IMR-90 (cell line): ENCODE measurements at regions not wholly inside any gene's neighbourhood (a gene's known extent, or its start where the extent isn't known, plus 50 kb on each side); places are given as distances from the start of the nearest gene placed in this dataset.

Source experiments
- ATAC-seq: fragments of 200-7000 bp; cut with Tn5 transposase; 2 replicates; pipeline ENCODE4 v1.9.1; 2020; ENCODE audit warnings: low read depth, mild to moderate bottlenecking, moderate library complexity
- BruUV-seq: library from RNA; stranded (reverse); fragments of 400-500 nt; replicated peaks from 2 replicates; lab custom pipeline; 2021; lab: Mats Ljungman, UMichigan
- CTCF ChIA-PET: fragments of 300-600 bp; formaldehyde crosslinking; extraction: SDS; loops from one replicate; lab custom pipeline; 2021; ENCODE audit warnings: antibody characterized with exemption; lab: Yijun Ruan, JAX
- POLR2A ChIA-PET: fragments of 300-600 bp; sonication (Branson Sonifier 250); formaldehyde crosslinking; loops from one replicate; lab custom pipeline; 2022; ENCODE audit warnings: antibody characterized with exemption; ENCODE audit not compliant: unreplicated experiment; lab: Charles Lee
- DNase-seq: peaks from one replicate; pipeline ENCODE4 v3.0.0; 2013
- H2AFZ ChIP-seq: replicated peaks from 2 replicates; pipeline ENCODE3; 2013; ENCODE audit warnings: low read length, mild to moderate bottlenecking; ENCODE audit not compliant: poor library complexity
- H2AK5ac ChIP-seq: 2 replicates; pipeline ENCODE4 v1.6.1; 2013; ENCODE audit warnings: low read depth, low read length, inconsistent platforms
- H2AK9ac ChIP-seq: replicated peaks from 2 replicates; pipeline ENCODE3; 2013; ENCODE audit warnings: mild to moderate bottlenecking, low read depth, low read length, moderate library complexity; ENCODE audit not compliant: poor library complexity
- H2BK120ac ChIP-seq: 2 replicates; pipeline ENCODE4 v1.6.1; 2013; ENCODE audit warnings: low read depth, low read length, inconsistent platforms
- H2BK15ac ChIP-seq: 3 replicates; pipeline ENCODE4 v1.6.1; 2013; ENCODE audit warnings: low read depth, low read length, inconsistent platforms
- H2BK20ac ChIP-seq: 2 replicates; pipeline ENCODE4 v1.6.1; 2013; ENCODE audit warnings: low read depth, mild to moderate bottlenecking, inconsistent platforms, low read length, moderate library complexity
- H2BK5ac ChIP-seq: 2 replicates; pipeline ENCODE4 v1.6.1; 2013; ENCODE audit warnings: mild to moderate bottlenecking, low read depth, low read length, inconsistent platforms; ENCODE audit not compliant: poor library complexity, severe bottlenecking
- H3K14ac ChIP-seq: replicated peaks from 2 replicates; pipeline ENCODE4 v1.6.1; 2013; ENCODE audit warnings: low read depth, low read length, inconsistent platforms
- H3K18ac ChIP-seq: 2 replicates; pipeline ENCODE4 v1.6.1; 2013; ENCODE audit warnings: low read depth, low read length, control low read depth
- H3K23ac ChIP-seq: 2 replicates; pipeline ENCODE4 v1.6.1; 2013; ENCODE audit warnings: low read depth, low read length, inconsistent platforms
- H3K27ac ChIP-seq: 2 replicates; pipeline ENCODE4 v1.5.1; 2013; ENCODE audit warnings: mild to moderate bottlenecking, control low read depth, low read length; ENCODE audit not compliant: insufficient read depth
- H3K27me3 ChIP-seq: 2 replicates; pipeline ENCODE4 v1.6.1; 2013; ENCODE audit warnings: low read length; ENCODE audit not compliant: control insufficient read depth, insufficient read depth
- H3K36me3 ChIP-seq: 2 replicates; pipeline ENCODE4 v1.6.1; 2013; ENCODE audit warnings: low read length, mixed read lengths; ENCODE audit not compliant: control insufficient read depth, insufficient read depth
- H3K4ac ChIP-seq: 2 replicates; pipeline ENCODE4 v1.6.1; 2013; ENCODE audit warnings: low read depth, low read length, inconsistent platforms
- H3K4me1 ChIP-seq: 2 replicates; pipeline ENCODE4 v1.6.1; 2013; ENCODE audit warnings: low read length, mixed read lengths; ENCODE audit not compliant: control insufficient read depth, insufficient read depth
- H3K4me2 ChIP-seq: 2 replicates; pipeline ENCODE4 v1.6.1; 2013; ENCODE audit warnings: low read depth, mild to moderate bottlenecking, control low read depth, low read length, moderate library complexity
- H3K4me3 ChIP-seq: 2 replicates; pipeline ENCODE4 v1.5.1; 2013; ENCODE audit warnings: low read depth, mild to moderate bottlenecking, control low read depth, low read length, moderate library complexity; ENCODE audit not compliant: insufficient read depth
- H3K56ac ChIP-seq: 2 replicates; pipeline ENCODE4 v1.6.1; 2013; ENCODE audit warnings: low read length, inconsistent platforms; ENCODE audit not compliant: insufficient read depth; ENCODE audit errors: extremely low read depth
- H3K79me1 ChIP-seq, 2 experiments: 2 replicates each; pipeline ENCODE4 v1.6.1; 2013; ENCODE audit warnings: low read length in 2 of 2, inconsistent platforms in 1 of 2, low read depth in 1 of 2
- H3K9ac ChIP-seq: 2 replicates; pipeline ENCODE4 v1.6.1; 2013; ENCODE audit warnings: low read depth, low read length, control low read depth
- H3K9me1 ChIP-seq: 2 replicates; pipeline ENCODE4 v1.6.1; 2013; ENCODE audit warnings: low read length, inconsistent platforms; ENCODE audit not compliant: insufficient read depth
- H3K9me3 ChIP-seq: 2 replicates; pipeline ENCODE4 v1.6.1; 2013; ENCODE audit warnings: low read length; ENCODE audit not compliant: control insufficient read depth, insufficient read depth
- H4K20me1 ChIP-seq: 2 replicates; pipeline ENCODE4 v1.6.1; 2013; ENCODE audit warnings: low read length, inconsistent platforms; ENCODE audit not compliant: insufficient read depth
- H4K5ac ChIP-seq: 2 replicates; pipeline ENCODE4 v1.6.1; 2013; ENCODE audit warnings: mild to moderate bottlenecking, low read depth, low read length, control low read depth
- H4K8ac ChIP-seq, 2 experiments: 2 replicates each; pipeline ENCODE4 v1.6.1; 2013; ENCODE audit warnings: low read depth in 2 of 2, low read length in 2 of 2, control low read depth in 1 of 2, inconsistent platforms in 1 of 2
- H4K91ac ChIP-seq: 2 replicates; pipeline ENCODE4 v1.6.1; 2013; ENCODE audit warnings: low read depth, low read length, inconsistent platforms; ENCODE audit not compliant: insufficient read depth
- BHLHE40 ChIP-seq: fragments of 150-350 bp; IDR thresholded peaks from 2 replicates; pipeline ENCODE4 v1.6.1; 2016; ENCODE audit warnings: mild to moderate bottlenecking, low read depth, low read length
- CEBPB ChIP-seq: IDR thresholded peaks from 2 replicates; pipeline ENCODE4 v1.6.1; 2012; ENCODE audit warnings: low read depth, low read length, improper control_type of control experiment
- CHD1 ChIP-seq: IDR thresholded peaks from 2 replicates; pipeline ENCODE4 v1.6.1; 2012; ENCODE audit warnings: low read depth, low read length, improper control_type of control experiment
- CTCF ChIP-seq: conservative IDR thresholded peaks from 2 replicates; pipeline ENCODE4 v1.5.1; 2012; ENCODE audit warnings: mild to moderate bottlenecking, low read depth, low read length, improper control_type of control experiment
- ELK1 ChIP-seq: fragments of 150-350 bp; IDR thresholded peaks from 2 replicates; pipeline ENCODE4 v1.6.1; 2016; ENCODE audit warnings: low read depth, mild to moderate bottlenecking, low read length, moderate library complexity, borderline replicate concordance
- FOS ChIP-seq: fragments of 150-350 bp; IDR thresholded peaks from 2 replicates; pipeline ENCODE4 v1.6.1; 2016; ENCODE audit warnings: low read depth, low read length
- MAFK ChIP-seq: IDR thresholded peaks from 2 replicates; pipeline ENCODE4 v1.6.1; 2012; ENCODE audit warnings: low read depth, low read length, improper control_type of control experiment
- MAZ ChIP-seq: IDR thresholded peaks from 2 replicates; pipeline ENCODE4 v1.6.1; 2012; ENCODE audit warnings: low read depth, mild to moderate bottlenecking, low read length, improper control_type of control experiment, moderate library complexity, borderline replicate concordance
- MXI1 ChIP-seq: IDR thresholded peaks from 2 replicates; pipeline ENCODE4 v1.6.1; 2012; ENCODE audit warnings: low read depth, mild to moderate bottlenecking, low read length, moderate library complexity, borderline replicate concordance
- RAD21 ChIP-seq: IDR thresholded peaks from 2 replicates; pipeline ENCODE4 v1.6.1; 2012; ENCODE audit warnings: low read length, improper control_type of control experiment
- RCOR1 ChIP-seq: IDR thresholded peaks from 2 replicates; pipeline ENCODE4 v1.6.1; 2012; ENCODE audit warnings: mild to moderate bottlenecking, low read length, improper control_type of control experiment; ENCODE audit not compliant: insufficient replicate concordance
- RFX5 ChIP-seq: IDR thresholded peaks from 2 replicates; pipeline ENCODE4 v1.8.0; 2012; ENCODE audit warnings: low read depth, mild to moderate bottlenecking, low read length, moderate library complexity
- SMC3 ChIP-seq: fragments of 150-350 bp; IDR thresholded peaks from 2 replicates; pipeline ENCODE4 v1.6.1; 2016; ENCODE audit warnings: low read depth, mild to moderate bottlenecking, antibody characterized with exemption, low read length, moderate library complexity
- USF2 ChIP-seq: fragments of 150-350 bp; IDR thresholded peaks from 2 replicates; pipeline ENCODE4 v1.6.1; 2017; ENCODE audit warnings: mild to moderate bottlenecking, antibody characterized with exemption, low read length, low read depth
- WGBS, 2 experiments: methylation state at CpG; one replicate each; pipeline versions ENCODE4 v1.1.5 to v1.1.7; 2013; ENCODE audit warnings: missing lambda C conversion rate in 2 of 2; ENCODE audit not compliant: insufficient read length in 1 of 2; ENCODE audit errors: extremely low coverage in 2 of 2; 5-methylcytosine and 5-hydroxymethylcytosine counted together
- dilution Hi-C: fragments of 300-500 bp; cut with HindIII; formaldehyde crosslinking; loops from one replicate; pipeline ENCODE4 v1.14.3; 2018; ENCODE audit warnings: low sequenced_read_pairs; ENCODE audit not compliant: unreplicated experiment
- in situ Hi-C: fragments of 300-500 bp; cut with MboI; formaldehyde crosslinking; loops from 3 replicates; pipeline ENCODE4 v1.14.3; 2019; ENCODE audit warnings: low sequenced_read_pairs, inconsistent platforms, mixed read lengths
- intact Hi-C: fragments of 100-400 bp; cut with micrococcal nuclease; formaldehyde crosslinking; loops from 2 replicates; pipeline ENCODE4 v1.10.0; 2022

GRCh38 chr2:142813830-142814829, 63.3 kb upstream of the KYNU start:
- no peaks in the 10 kb centered on the region for H3K9me3 ChIP-seq
- TF ChIP-seq BHLHE40 (no peak), MAFK (no peak), CTCF (no peak), CEBPB (no peak), CHD1 (no peak), RAD21 (no peak), RFX5 (no peak), FOS (no peak), SMC3 (no peak), RCOR1 (no peak), MAZ (no peak), MXI1 (no peak), USF2 (no peak), ELK1 (no peak)
- no peak overlapping the region for H2BK120ac ChIP-seq
- no peak overlapping the region for H2AK9ac ChIP-seq
- no peak overlapping the region for H2BK20ac ChIP-seq
- H2BK15ac ChIP-seq: no peak overlapping the region
- CTCF ChIA-PET: no interaction called here
- H3K9ac ChIP-seq: no peak overlapping the region
- no peak overlapping the region for H4K8ac ChIP-seq
- no peaks in the 10 kb centered on the region for H4K20me1 ChIP-seq
- WGBS, 2 experiments: no CpG with 5 or more reads among the region's 5 CpGs
- no peaks in the 10 kb centered on the region for H3K4me1 ChIP-seq
- DNase-seq: no peak
- H2BK5ac ChIP-seq: no peak overlapping the region
- H3K79me1 ChIP-seq: no peaks in the 10 kb centered on the region
- intact Hi-C loops (no loop called here), in situ Hi-C loops (no loop called here), dilution Hi-C loops (no loop called here)
- no peak overlapping the region for H2AK5ac ChIP-seq
- no peak overlapping the region for H3K56ac ChIP-seq
- no TSS peak for BruUV-seq
- no peaks in the 10 kb centered on the region for H3K27me3 ChIP-seq
- no peak overlapping the region for H3K18ac ChIP-seq
- POLR2A ChIA-PET: no interaction called here
- H3K36me3 ChIP-seq: no peaks in the 10 kb centered on the region
- no peak; the same call in 1 of the 2 replicates for ATAC-seq
- no peak overlapping the region for H3K14ac ChIP-seq
- H3K23ac ChIP-seq: no peak overlapping the region
- H3K9me1 ChIP-seq: no peaks in the 10 kb centered on the region
- H3K4me2 ChIP-seq: no peak overlapping the region
- no peak overlapping the region for H3K27ac ChIP-seq
- no peak overlapping the region for H4K91ac ChIP-seq
- H4K5ac ChIP-seq: no peak overlapping the region
- no peak overlapping the region for H2AFZ ChIP-seq
- H3K4me3 ChIP-seq: no peak overlapping the region
- no peak overlapping the region for H3K4ac ChIP-seq
